HCT116 (cell line): ENCODE measurements at regions not wholly inside any gene's neighbourhood (a gene's known extent, or its start where the extent isn't known, plus 50 kb on each side); places are given as distances from the start of the nearest gene placed in this dataset.

Experiments
- ATAC-seq: fragments of 200-7000 bp; cut with Tn5 transposase; 2 replicates; pipeline ENCODE4 v1.9.1; 2020; ENCODE audit warnings: mild to moderate bottlenecking, moderate library complexity
- BruUV-seq: library from RNA; stranded (reverse); fragments of 400-500 nt; replicated peaks from 2 replicates; lab custom pipeline; 2021; lab: Mats Ljungman, UMichigan
- CTCF ChIA-PET: fragments of 300-600 bp; sonication (Branson Sonifier 250); formaldehyde crosslinking; loops from one replicate; lab custom pipeline; 2021; ENCODE audit warnings: antibody characterized with exemption; lab: Charles Lee
- POLR2A ChIA-PET: fragments of 300-600, 350-600 bp; sonication (Branson Sonifier 250); formaldehyde crosslinking; loops from one replicate; lab custom pipeline; 2021; ENCODE audit warnings: antibody characterized with exemption; lab: Charles Lee
- RAD21 ChIA-PET, 2 experiments: fragments of 300-600 bp; sonication (Branson Sonifier 250); formaldehyde crosslinking; loops; one replicate each; lab custom pipeline; 2023; ENCODE audit warnings: low total read pairs in 2 of 2; ENCODE audit not compliant: uncharacterized antibody in 2 of 2, unreplicated experiment in 2 of 2, low non-redundant PET in 1 of 2; lab: Charles Lee
- DNase-seq: peaks from one replicate; pipeline ENCODE4 v3.0.0-alpha.2; 2010; ENCODE audit warnings: low read depth, low spot score
- H2AFZ ChIP-seq: fragments of 200-600 bp; shearing (Covaris generic), sonication (generic); 2 replicates; pipeline ENCODE4 v1.6.1; 2017; ENCODE audit warnings: low read depth, mixed run types, mixed read lengths, antibody characterized with exemption, low read length; ENCODE audit not compliant: poor library complexity, severe bottlenecking
- H3K27ac ChIP-seq: 2 replicates; pipeline ENCODE4 v1.5.1; 2012; ENCODE audit warnings: low read depth, low read length
- H3K27me3 ChIP-seq: fragments of 200-600 bp; sonication (generic); 2 replicates; pipeline ENCODE4 v1.6.1; 2016; ENCODE audit warnings: mixed run types, low read length, mixed read lengths; ENCODE audit not compliant: insufficient read depth
- H3K36me3 ChIP-seq, 2 experiments: fragments of 200-500 bp in 1 of 2; fragments of 200-600 bp in 1 of 2; sonication (Bioruptor generic) in 1 of 2; sonication (generic) in 1 of 2; 2 replicates each; pipeline versions ENCODE4 v1.5.1 to v1.6.1; 2014 to 2016; ENCODE audit warnings: low read length in 2 of 2, inconsistent platforms in 1 of 2, mixed read lengths in 1 of 2, mixed run types in 1 of 2; ENCODE audit not compliant: insufficient read depth in 2 of 2, control insufficient read depth in 1 of 2
- H3K4me1 ChIP-seq, 2 experiments: fragments of 200-600 bp in 1 of 2; sonication (generic) in 1 of 2; 2 replicates each; pipeline versions ENCODE4 v1.5.1 to v1.6.1; 2012 to 2017; ENCODE audit warnings: low read length in 2 of 2, inconsistent platforms in 1 of 2, mild to moderate bottlenecking in 1 of 2, mixed read lengths in 1 of 2, mixed run types in 1 of 2, moderate library complexity in 1 of 2; ENCODE audit not compliant: insufficient read depth in 2 of 2, control insufficient read depth in 1 of 2
- H3K4me2 ChIP-seq: fragments of 200-600 bp; sonication (generic); 2 replicates; pipeline ENCODE4 v1.6.1; 2017; ENCODE audit warnings: mixed run types, low read length, mixed read lengths
- H3K4me3 ChIP-seq, 2 experiments: fragments of 200-600 bp in 1 of 2; sonication (generic) in 1 of 2; replicated peaks in 1 of 2; 2 replicates each; pipeline ENCODE4 v1.5.1; 2011 to 2016; ENCODE audit warnings: low read length in 2 of 2, control low read depth in 1 of 2, low read depth in 1 of 2, mild to moderate bottlenecking in 1 of 2, mixed read lengths in 1 of 2, mixed run types in 1 of 2
- H3K79me2 ChIP-seq: fragments of 200-600 bp; sonication (generic); 2 replicates; pipeline ENCODE4 v1.6.1; 2017; ENCODE audit warnings: mild to moderate bottlenecking, mixed run types, low read length, moderate library complexity, mixed read lengths; ENCODE audit not compliant: insufficient read depth
- H3K9ac ChIP-seq: fragments of 200-600 bp; sonication (generic); 2 replicates; pipeline ENCODE4 v1.6.1; 2016; ENCODE audit warnings: low read length, mixed read lengths
- H3K9me2 ChIP-seq: fragments of 200-600 bp; sonication (generic), shearing (Covaris generic); 2 replicates; pipeline ENCODE4 v1.6.1; 2017; ENCODE audit warnings: mixed run types, mild to moderate bottlenecking, moderate library complexity; ENCODE audit not compliant: insufficient read depth
- H3K9me3 ChIP-seq, 2 experiments: fragments of 200-500 bp in 1 of 2; fragments of 200-600 bp in 1 of 2; sonication (Bioruptor generic) in 1 of 2; sonication (generic) in 1 of 2; 2 replicates each; pipeline ENCODE4 v1.6.1; 2014 to 2017; ENCODE audit warnings: low read length in 2 of 2, mixed read lengths in 2 of 2, inconsistent platforms in 1 of 2, low read depth in 1 of 2, mild to moderate bottlenecking in 1 of 2, mixed run types in 1 of 2, moderate library complexity in 1 of 2; ENCODE audit not compliant: control insufficient read depth in 1 of 2, insufficient read depth in 1 of 2
- H4K20me1 ChIP-seq: fragments of 200-600 bp; sonication (generic), shearing (Covaris generic); 2 replicates; pipeline ENCODE4 v1.6.1; 2017; ENCODE audit warnings: mixed run types, mild to moderate bottlenecking, moderate library complexity; ENCODE audit not compliant: insufficient read depth
- ATF3 ChIP-seq: IDR thresholded peaks from 2 replicates; pipeline ENCODE4 v1.6.1; 2012
- CBX3 ChIP-seq: IDR thresholded peaks from 2 replicates; pipeline ENCODE4 v1.6.1; 2012; ENCODE audit warnings: low read depth
- EGR1 ChIP-seq: IDR thresholded peaks from 2 replicates; pipeline ENCODE4 v1.6.1; 2012; ENCODE audit warnings: low read depth
- ELF1 ChIP-seq: IDR thresholded peaks from 2 replicates; pipeline ENCODE4 v1.6.1; 2012; ENCODE audit warnings: low read depth, borderline replicate concordance
- EZH2 ChIP-seq: fragments of 200-600 bp; sonication (generic); IDR thresholded peaks from 2 replicates; pipeline ENCODE4 v1.6.1; 2017; ENCODE audit warnings: antibody characterized with exemption, mixed run types
- EZH2phosphoT487 ChIP-seq: fragments of 200-600 bp; IDR thresholded peaks from 2 replicates; pipeline ENCODE4 v1.6.1; 2018; ENCODE audit warnings: antibody characterized with exemption, borderline replicate concordance
- FOSL1 ChIP-seq: IDR thresholded peaks from 2 replicates; pipeline ENCODE4 v1.6.1; 2012; ENCODE audit warnings: low read depth
- POLR2A ChIP-seq: IDR thresholded peaks from 2 replicates; pipeline ENCODE4 v1.7.0; 2011; ENCODE audit warnings: borderline replicate concordance; ENCODE audit not compliant: insufficient read depth, insufficient read length; ENCODE audit errors: extremely low read depth
- POLR2AphosphoS5 ChIP-seq: IDR thresholded peaks from 2 replicates; pipeline ENCODE4 v1.6.1; 2011; ENCODE audit warnings: mild to moderate bottlenecking, low read depth, low read length, moderate library complexity
- RAD21 ChIP-seq: IDR thresholded peaks from 2 replicates; pipeline ENCODE4 v1.6.1; 2012; ENCODE audit warnings: low read depth, mild to moderate bottlenecking
- SIN3A ChIP-seq: IDR thresholded peaks from 2 replicates; pipeline ENCODE4 v1.6.1; 2012; ENCODE audit warnings: low read depth
- SP1 ChIP-seq: IDR thresholded peaks from 2 replicates; pipeline ENCODE4 v1.6.1; 2012; ENCODE audit warnings: low read depth
- SRF ChIP-seq: IDR thresholded peaks from 2 replicates; pipeline ENCODE4 v1.6.1; 2012; ENCODE audit warnings: low read depth
- TCF7L2 ChIP-seq: IDR thresholded peaks from 2 replicates; pipeline ENCODE4 v1.7.0; 2011; ENCODE audit warnings: borderline replicate concordance, inconsistent platforms; ENCODE audit not compliant: insufficient read depth, insufficient read length; ENCODE audit errors: extremely low read depth
- ZFX ChIP-seq: fragments of 450-650 bp; IDR thresholded peaks from 2 replicates; pipeline ENCODE4 v1.6.1; 2017
- ZNF274 ChIP-seq: fragments of 200-500 bp; sonication (Bioruptor generic); IDR thresholded peaks from 2 replicates; pipeline ENCODE4 v1.6.1; 2014; ENCODE audit warnings: mild to moderate bottlenecking, low read depth, low read length, inconsistent platforms
- intact Hi-C: fragments of 100-400 bp; cut with micrococcal nuclease; formaldehyde crosslinking; loops from 2 replicates; pipeline ENCODE4 v1.10.0; 2022
- TF ChIP-seq, protein P1 (sequence below): IDR thresholded peaks from 2 replicates; pipeline ENCODE4 v1.6.1; 2011; ENCODE audit warnings: mild to moderate bottlenecking, low read length, moderate library complexity; ENCODE audit not compliant: insufficient replicate concordance; ENCODE audit errors: extremely low read depth
- TF ChIP-seq, protein P2 (sequence below): IDR thresholded peaks from 2 replicates; pipeline ENCODE4 v1.6.1; 2012; ENCODE audit warnings: low read depth
- TF ChIP-seq, protein P3 (sequence below), 3 experiments: fragments of 200-600 bp in 1 of 3; sonication (generic) in 1 of 3; IDR thresholded peaks in 2 of 3; conservative IDR thresholded peaks in 1 of 3; 2 replicates each; pipeline ENCODE4 v1.5.1; 2012 to 2017; ENCODE audit warnings: low read depth in 2 of 3, low read length in 2 of 3, antibody characterized with exemption in 1 of 3, borderline replicate concordance in 1 of 3, control low read depth in 1 of 3, mild to moderate bottlenecking in 1 of 3, mixed read lengths in 1 of 3, mixed run types in 1 of 3, moderate library complexity in 1 of 3; ENCODE audit not compliant: insufficient read depth in 1 of 3

DNA sequence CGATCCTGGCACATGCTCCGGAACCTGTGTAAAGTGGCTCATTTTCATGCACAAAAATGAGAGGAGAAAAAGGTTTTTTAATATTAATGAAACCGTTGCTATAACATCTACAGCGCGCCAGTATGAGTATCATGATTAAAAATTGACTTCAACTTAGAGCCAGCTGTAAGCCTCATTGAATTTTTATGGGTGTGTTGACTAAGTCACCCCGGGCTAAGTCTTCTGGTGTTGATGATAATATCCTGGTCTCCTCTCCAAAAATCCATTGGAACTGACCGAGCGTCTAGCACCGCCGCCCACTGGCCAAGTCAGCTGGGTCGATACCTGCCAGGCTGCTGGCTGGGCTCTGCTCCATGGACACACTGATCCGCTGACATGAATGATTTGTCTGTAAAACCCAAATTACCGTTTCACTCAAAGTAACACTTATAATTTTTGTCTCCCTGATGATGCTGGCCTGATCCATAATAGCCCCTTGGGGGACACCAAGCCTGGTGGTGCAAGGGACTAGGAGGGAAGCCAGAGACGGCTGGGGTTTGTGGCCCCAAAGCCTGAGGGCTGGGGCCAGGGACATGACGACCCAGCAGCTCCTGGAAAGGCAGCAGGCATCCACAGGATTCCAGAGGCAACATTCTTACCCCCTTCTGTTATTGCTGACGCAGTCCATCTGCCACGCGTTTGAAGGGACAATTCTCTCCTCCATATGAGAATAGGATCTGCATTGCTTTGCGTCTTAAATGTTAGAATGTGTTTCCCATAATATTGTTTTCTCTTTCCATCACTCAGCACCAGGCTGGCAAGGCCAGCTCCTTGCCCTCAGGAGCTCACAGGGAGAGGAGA, 131.0 kb upstream of the PPP2R2D start:
- CTCF ChIA-PET = no interaction called here

More for the DNA sequence above, 131.0 kb upstream of the PPP2R2D start:
- Histone ChIP-seq H3K9me3 (no peaks in the 10 kb centered on the region), H3K9ac (no peak overlapping the region), H4K20me1 (no peaks in the 10 kb centered on the region), H2AFZ (no peak overlapping the region), H3K27ac (no peak overlapping the region), H3K4me2 (no peak overlapping the region), H3K4me3 (no peak overlapping the region), H3K79me2 (no peaks in the 10 kb centered on the region), H3K4me1 (no peaks in the 10 kb centered on the region), H3K36me3 (no peaks in the 10 kb centered on the region), H3K27me3 (no peaks in the 10 kb centered on the region), H3K9me2 (no peaks in the 10 kb centered on the region)
- no peak for DNase-seq
- TF ChIP-seq RAD21 (no peak), TCF7L2 (no peak), EGR1 (no peak), SP1 (no peak), SRF (no peak), CBX3 (no peak), EZH2 (no peak), ATF3 (no peak), POLR2A (no peak), ZNF274 (no peak), POLR2AphosphoS5 (no peak), FOSL1 (no peak), SIN3A (no peak), ELF1 (no peak), EZH2phosphoT487 (no peak), ZFX (no peak)
- TF ChIP-seq, protein P1, sequence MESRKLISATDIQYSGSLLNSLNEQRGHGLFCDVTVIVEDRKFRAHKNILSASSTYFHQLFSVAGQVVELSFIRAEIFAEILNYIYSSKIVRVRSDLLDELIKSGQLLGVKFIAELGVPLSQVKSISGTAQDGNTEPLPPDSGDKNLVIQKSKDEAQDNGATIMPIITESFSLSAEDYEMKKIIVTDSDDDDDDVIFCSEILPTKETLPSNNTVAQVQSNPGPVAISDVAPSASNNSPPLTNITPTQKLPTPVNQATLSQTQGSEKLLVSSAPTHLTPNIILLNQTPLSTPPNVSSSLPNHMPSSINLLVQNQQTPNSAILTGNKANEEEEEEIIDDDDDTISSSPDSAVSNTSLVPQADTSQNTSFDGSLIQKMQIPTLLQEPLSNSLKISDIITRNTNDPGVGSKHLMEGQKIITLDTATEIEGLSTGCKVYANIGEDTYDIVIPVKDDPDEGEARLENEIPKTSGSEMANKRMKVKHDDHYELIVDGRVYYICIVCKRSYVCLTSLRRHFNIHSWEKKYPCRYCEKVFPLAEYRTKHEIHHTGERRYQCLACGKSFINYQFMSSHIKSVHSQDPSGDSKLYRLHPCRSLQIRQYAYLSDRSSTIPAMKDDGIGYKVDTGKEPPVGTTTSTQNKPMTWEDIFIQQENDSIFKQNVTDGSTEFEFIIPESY = no peak
- TF ChIP-seq, protein P2, sequence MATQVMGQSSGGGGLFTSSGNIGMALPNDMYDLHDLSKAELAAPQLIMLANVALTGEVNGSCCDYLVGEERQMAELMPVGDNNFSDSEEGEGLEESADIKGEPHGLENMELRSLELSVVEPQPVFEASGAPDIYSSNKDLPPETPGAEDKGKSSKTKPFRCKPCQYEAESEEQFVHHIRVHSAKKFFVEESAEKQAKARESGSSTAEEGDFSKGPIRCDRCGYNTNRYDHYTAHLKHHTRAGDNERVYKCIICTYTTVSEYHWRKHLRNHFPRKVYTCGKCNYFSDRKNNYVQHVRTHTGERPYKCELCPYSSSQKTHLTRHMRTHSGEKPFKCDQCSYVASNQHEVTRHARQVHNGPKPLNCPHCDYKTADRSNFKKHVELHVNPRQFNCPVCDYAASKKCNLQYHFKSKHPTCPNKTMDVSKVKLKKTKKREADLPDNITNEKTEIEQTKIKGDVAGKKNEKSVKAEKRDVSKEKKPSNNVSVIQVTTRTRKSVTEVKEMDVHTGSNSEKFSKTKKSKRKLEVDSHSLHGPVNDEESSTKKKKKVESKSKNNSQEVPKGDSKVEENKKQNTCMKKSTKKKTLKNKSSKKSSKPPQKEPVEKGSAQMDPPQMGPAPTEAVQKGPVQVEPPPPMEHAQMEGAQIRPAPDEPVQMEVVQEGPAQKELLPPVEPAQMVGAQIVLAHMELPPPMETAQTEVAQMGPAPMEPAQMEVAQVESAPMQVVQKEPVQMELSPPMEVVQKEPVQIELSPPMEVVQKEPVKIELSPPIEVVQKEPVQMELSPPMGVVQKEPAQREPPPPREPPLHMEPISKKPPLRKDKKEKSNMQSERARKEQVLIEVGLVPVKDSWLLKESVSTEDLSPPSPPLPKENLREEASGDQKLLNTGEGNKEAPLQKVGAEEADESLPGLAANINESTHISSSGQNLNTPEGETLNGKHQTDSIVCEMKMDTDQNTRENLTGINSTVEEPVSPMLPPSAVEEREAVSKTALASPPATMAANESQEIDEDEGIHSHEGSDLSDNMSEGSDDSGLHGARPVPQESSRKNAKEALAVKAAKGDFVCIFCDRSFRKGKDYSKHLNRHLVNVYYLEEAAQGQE = no peak
- TF ChIP-seq, protein P3, sequence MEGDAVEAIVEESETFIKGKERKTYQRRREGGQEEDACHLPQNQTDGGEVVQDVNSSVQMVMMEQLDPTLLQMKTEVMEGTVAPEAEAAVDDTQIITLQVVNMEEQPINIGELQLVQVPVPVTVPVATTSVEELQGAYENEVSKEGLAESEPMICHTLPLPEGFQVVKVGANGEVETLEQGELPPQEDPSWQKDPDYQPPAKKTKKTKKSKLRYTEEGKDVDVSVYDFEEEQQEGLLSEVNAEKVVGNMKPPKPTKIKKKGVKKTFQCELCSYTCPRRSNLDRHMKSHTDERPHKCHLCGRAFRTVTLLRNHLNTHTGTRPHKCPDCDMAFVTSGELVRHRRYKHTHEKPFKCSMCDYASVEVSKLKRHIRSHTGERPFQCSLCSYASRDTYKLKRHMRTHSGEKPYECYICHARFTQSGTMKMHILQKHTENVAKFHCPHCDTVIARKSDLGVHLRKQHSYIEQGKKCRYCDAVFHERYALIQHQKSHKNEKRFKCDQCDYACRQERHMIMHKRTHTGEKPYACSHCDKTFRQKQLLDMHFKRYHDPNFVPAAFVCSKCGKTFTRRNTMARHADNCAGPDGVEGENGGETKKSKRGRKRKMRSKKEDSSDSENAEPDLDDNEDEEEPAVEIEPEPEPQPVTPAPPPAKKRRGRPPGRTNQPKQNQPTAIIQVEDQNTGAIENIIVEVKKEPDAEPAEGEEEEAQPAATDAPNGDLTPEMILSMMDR (IDR thresholded peaks at IDR 0.05 in 2 of 3, conservative IDR thresholded peaks at IDR 0.05 in 1 of 3; ENCODE audit: borderline replicate concordance in 1 of 3, insufficient read depth in 1 of 3, low read depth in 2 of 3, low read length in 2 of 3) = no peak
- POLR2A ChIA-PET = no interaction called here
- BruUV-seq = no TSS peak
- ATAC-seq = no peak
- RAD21 ChIA-PET = no interaction called here
- intact Hi-C loops = no loop called here
